Stimulated activated CD8-positive, alpha-beta memory T cell treated with anti-CD3 and anti-CD28 coated beads, Interleukin-12 subunit alpha, Interleukin-12 subunit beta, amount 100 ng/mL, for 24 hours (primary cell): ENCODE measurements at regions not wholly inside any gene's neighbourhood (a gene's known extent, or its start where the extent isn't known, plus 50 kb on each side); places are given as distances from the start of the nearest gene placed in this dataset.

Experiments
- DNase-seq: peaks from one replicate; pipeline ENCODE4 v3.0.0-alpha.2; 2020; ENCODE audit errors: extremely low read depth

DNA sequence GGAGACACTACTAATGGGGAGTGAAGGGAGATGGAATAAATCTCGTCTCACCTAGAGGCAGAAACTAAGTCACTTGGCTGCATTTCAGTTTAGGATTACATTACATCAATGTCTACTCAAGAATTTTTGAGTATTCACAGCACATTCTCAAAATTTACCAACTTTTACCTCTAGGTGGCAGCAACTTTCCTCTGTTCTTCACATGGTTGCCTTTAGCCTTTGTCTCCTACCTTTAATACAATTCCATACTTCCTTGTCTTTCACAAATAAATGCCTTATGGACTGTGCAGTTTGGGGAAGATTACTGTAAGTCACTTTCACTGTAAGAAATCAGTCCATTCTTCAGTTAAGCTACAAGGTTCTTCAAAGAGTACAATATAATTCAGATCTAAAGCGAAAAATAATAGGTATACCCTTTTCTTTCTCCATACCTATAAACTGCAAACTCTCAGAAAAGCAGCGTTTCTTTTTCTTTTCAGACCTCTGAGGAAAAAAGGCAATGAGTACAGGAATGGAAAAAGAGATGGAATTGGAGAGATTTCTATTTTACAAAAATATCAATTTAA is 379.4 kb downstream of the KLF12 start:
- DNase-seq, result no peak

DNA sequence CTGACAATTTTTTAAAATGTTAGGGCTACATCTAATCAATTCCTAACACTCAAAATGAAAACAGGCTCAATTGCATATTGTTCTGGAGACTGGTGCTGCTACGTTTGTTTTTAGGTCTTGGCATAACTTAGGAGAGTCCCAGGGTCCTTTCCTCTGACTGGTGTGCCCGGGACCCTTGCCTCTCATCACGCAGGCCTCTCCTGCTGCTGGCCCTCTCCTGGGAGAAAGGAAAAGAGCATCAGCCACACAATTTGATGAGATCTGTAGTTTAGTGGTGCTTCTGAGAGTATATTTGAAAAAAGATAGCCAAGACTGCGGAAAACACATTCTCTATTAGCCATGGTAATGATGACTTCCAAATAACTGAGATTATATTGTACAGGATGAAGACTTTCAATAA is 380.0 kb downstream of the KLF12 start:
- DNase-seq, result no peak

DNA sequence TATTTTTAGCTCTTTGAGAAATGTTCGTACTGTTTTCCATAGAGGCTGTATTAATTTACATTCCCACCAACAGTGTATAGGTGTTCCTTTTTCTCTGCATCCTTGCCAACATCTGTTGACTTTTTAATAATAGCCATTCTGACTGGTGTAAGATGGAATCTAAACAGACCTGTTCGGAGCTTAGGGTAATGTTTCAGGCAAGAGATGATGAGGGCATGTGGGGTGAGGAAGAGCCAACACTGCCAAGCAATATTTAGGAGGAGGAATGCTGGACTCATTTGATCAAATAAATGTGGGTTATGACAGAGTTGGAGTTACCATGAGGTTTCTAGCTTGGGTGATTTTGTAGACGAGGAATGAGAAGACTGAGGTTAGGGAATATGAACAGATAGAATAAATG is 382.9 kb downstream of the KLF12 start:
- no peak for DNase-seq

DNA sequence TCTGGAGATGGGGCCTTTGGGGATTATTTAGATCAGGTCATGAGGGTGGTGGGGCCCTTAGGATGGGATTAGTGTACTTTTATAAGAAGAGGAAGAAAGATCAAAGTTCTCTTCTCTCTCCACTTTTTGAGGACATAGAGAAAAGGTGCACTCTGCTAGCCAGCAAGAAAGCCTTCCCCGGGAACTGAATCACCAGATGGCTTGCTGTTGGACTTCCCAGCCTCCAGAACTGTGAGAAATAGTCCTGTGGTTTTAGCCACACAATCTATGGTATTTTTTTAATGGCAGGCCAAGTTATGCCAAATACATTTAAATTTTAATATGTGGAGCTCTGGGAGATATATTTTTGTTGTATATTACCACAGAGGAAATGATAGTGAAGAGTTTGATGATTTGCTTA is 385.8 kb downstream of the KLF12 start:
- DNase-seq, result no peak

DNA sequence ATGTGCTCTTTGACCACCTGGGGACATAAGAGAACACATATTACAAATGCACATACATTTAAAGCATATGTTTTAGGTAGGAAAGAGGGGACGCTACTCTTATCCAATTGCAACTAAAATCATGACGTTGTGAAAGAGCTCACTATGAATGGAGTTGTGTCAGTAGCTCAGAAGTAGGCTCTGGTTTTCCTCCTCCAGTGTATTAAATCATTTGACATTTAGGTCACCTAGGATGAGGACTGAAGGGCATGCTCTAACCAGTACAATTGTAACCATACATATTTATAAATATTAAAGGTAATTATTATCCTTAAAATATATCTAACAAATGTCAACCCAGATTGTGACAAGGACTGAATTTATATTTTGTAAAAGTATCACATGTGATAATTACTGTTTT is 389.0 kb downstream of the KLF12 start:
- no peak for DNase-seq

DNA sequence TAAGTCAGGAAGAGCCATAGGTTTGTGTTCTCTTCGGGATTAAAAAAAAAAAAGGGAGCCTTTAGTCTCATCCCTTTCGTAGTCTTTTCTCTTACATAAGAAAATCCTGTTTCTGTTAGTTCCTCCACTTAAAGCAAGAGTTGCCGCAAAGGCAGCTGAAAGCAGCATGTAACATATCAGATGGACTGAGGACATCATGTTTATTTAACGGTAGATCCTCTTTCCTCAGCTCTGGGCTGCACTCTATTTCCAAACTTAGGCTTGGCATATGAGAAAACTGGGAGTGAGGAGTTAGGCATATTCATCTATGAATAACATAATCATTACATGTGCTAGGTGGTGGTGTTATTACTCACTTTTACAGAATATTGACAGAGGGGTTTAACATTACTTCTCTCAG is 391.2 kb downstream of the KLF12 start:
- no peak for DNase-seq

DNA sequence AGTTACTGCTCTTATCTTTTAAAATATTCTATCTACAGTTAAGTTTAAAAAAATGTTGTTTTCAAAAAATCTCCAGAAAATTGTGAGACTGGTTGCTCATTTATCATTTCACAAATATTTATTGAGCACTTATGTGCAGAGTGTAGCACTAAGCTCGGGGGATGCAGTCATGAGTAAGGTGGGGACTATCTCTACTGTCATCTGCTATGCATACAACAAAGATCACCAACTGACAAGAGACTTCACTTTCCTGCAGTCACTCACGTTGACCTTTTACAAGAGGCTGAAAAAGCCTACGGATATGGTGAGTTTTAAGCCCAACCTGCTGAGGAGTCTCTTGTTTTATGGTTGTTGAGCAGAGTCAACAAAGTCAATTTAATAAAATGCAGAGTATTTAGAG is 392.5 kb downstream of the KLF12 start:
- no peak for DNase-seq

DNA sequence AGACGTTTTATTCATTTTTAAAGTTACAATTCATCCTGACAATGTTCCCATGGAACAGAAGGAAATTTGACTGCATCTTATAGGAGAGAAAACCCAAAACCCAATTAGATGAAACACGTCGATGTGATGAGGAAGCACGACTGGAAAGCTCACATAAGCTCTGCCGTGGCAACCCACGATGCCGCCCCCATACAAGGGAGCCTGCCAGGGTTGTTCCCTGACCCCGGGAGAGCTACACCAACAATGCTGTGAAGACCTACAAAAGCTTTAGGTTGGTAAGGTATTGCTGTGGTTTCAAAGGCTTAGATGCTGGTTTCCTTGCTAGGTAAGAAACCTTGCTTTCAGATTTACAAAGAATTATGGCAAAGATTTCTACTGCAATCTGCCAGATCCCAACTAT is 393.1 kb downstream of the KLF12 start:
- DNase-seq, result no peak

DNA sequence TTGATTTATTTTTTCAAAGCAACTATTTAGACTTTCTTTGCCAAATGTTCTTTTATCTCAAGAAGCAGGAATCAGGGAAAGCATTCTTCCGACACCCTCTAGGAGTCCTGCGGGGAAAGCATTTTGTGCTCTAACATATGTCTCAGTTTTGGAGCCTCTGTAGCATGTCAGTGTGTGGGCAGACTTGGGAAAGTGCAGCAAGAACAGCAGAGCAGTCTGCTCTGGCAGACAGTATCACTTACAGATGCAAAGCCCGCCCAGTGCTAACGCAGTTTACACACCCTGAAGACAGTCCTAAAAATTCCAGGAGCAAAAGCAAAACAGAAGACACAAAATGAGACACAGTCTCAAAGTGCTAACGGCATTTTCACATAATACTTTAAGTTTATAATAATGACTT is 393.5 kb downstream of the KLF12 start:
- no peak for DNase-seq

DNA sequence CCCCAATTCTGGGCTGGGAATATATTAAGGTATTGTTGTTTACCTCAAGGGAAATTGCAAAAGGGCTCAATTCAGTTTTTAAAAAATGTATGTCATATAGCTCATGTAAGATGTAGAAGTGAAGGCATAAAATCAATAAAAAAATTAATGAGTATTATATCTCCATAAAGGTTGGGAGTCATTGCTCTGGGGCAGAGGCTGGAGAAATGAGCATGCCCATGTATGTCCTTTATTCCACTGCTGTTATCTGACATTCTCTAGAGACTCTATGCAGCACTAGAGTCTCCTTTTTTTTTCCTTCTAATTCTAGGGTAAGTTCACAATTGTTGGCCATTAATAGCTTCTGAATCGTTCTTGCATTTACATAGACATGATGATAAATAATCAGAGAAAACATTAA is 394.8 kb downstream of the KLF12 start:
- no peak for DNase-seq

DNA sequence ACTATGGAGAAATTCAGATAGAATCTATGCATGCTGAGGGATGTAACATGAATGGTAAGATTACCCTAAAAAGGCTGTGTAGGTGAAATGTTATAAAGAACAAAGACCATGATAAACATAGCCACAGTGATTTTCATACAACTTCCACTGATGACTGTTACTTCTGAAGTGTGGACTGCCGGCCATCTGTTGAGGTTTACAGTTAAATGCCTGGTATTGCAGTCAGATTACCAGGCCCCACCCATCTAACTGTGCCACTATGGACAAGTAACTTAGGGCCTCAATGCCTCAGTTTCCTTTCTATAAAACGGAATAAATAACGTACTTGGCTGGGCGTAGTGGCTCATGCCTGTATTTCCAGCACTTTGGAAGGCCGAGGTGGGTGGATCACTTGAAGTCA is 395.6 kb downstream of the KLF12 start:
- no peak for DNase-seq

DNA sequence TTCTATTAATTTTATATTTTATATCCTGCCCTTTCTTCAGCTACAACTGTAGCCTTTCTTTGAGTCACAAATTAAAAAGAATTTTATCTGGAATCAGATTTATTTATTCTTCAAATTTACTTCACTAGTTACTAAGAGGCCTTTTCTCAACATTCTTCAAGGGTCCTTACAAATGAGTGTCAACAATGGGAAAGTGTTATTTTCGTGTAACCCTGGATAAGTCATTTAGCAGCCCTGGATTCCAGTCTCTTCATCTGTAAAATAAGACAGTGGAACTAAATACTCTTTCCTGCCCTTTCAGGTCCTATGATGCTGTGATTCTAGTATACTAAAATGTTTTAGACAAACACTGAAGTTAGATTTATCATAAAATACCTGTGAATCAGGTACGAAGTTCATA is 397.0 kb downstream of the KLF12 start:
- no peak for DNase-seq

DNA sequence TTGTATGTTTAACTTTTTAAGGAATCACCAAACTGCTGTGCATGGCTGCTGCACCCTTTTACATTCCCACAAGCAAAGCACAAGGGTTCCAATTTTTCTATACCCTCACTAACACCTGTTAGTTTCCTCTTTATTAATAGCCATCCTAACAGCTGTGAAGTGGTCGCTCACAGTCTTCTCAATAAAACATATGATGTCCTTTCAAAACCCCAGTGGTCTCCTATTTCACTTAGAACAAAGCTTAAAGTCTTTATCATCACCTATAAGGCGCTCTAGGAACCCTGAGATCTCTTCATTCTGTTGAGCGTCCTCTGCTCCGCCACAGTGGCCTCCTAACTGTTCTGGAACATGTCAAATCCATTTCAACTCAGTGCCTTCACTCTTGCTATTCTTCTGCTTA is 400.5 kb downstream of the KLF12 start:
- no peak for DNase-seq

DNA sequence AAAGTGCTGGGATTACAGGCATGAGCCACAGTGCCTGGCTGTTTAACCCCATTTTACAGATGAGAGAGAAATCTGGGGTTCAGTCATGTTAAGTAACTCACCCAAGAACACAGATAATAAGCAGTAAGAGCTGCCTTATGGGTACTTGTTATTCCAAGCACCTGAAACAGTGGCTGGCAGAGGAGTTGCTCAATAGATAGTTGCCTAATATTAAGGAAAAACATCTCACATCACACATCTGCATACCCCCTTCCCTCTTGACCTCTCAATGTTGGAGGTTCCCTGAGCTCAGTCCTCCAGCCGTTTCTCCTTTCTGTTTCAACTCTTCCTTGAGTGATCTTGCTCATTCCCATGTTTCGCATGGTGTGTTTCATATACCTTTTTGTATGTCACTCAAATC is 401.9 kb downstream of the KLF12 start:
- no peak for DNase-seq

DNA sequence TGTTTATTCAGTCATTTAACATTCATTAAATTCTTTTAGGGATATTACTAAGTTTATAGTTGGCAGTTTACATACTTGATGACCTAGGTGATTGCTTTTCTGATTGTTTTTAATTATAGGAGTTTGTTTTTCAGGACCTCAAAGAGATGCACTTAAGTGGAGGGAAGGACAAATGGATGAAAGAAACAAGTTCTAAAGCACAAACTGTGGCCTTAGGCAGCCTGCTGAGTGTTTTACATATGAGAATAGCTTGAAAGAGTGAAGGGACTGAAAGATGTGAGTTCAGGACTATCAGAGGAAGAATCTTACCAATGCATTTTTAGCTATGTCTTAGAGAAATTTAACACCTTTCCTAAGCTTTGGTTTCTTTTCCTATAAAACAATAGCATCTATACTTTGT is 402.6 kb downstream of the KLF12 start:
- DNase-seq, result no peak

DNA sequence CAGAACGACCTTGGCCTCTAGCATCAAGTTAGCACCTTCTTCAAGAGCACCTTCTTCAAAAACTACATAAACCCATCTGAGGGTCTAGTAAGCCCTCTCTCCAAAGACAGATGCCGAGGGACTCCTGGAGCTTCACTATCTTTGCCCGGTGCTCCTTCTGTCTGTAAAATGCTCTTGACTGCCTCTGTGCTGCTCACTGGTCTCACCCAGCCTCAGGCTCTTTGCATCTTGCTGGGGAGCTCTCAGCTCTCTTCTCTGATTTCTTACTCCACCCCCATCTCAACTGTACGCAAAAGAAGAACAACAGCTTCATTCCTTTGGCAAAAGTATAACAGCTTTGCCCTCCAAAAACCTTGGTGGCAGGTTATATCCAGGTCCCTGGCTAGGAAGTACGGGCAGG is 404.2 kb downstream of the KLF12 start:
- no peak for DNase-seq

DNA sequence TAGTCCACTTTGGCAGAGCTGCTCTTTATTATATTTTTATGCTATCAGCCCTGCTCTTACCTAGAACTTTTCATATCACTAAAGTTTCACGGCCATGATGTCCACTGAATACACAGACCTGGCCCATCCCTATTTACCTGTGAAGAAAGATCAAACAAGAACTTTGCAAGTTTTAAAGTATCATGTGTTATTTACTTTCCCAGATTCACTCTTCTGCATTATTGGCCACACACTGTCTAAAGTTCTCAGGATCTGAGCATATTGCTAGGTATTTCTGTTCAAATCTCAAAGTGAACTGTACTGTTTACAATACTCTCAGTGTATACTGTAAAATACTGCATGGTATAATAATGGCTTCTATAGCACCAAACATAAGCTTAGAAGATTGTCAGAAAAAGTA is 405.2 kb downstream of the KLF12 start:
- no peak for DNase-seq

DNA sequence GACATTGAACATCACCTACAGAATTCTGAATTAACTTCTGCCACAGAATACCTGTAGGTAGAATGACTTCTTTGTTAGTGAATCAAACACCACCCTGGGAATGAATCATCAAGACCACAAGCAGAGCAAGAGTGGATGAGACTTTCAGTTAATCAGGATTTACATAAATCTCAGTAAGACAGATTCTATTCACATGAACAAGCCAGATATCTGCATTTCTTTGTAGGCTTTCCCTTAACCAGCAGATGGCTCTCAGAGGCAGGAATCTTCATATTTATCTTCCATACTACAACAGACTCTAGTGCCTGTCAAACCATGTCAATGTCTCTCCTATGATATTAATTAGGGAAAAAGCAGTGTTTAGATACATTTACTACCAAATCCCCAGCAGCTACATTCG is 412.1 kb downstream of the KLF12 start:
- DNase-seq, result no peak

DNA sequence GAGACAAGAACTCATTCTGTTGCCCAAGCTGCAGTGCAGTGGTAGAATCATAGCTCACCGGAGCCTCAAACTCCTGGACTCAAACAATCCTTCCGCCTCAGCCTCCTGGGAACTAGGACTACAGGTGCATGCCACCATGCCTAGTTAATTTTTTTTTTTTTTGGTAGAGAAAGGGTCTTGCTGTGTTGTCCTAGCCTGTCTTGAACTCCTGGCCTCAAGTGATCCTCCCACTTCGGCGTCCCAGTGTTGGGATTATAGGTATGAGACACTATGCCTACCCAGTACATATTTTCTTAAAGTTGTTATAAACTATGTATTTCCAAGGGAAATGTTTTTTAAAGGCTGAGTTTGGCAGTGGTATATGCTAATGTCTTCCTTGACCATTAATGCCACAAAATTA is 412.6 kb downstream of the KLF12 start:
- no peak for DNase-seq

DNA sequence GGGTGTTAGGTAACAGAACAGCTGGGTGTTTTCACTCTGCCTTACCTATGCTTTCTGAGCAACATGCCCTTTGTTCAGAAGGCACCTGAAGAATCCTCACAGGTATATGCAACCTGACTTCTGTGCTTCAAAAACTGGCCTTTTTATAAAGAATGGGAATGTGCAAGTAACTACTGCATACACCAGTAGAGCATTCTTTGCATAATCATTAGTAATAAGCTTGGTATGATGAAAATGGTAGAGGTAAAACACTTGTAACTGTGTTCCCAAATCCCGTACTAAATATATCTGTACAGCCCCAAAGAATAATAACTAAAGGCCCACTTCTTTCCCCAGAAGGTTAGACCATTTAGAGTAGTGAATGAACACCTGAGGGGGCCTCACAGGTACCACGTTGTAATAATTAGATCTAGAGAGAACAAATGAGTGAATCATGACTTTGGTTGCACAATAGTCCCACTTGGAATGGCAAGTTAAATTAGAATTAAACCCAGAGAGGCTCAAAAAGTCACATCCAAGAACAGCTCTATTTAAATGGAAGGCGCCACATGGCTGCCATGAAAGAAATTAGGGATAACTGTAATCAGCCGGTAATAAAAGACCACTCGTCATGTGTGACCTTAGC is 413.9 kb downstream of the KLF12 start:
- no peak for DNase-seq

DNA sequence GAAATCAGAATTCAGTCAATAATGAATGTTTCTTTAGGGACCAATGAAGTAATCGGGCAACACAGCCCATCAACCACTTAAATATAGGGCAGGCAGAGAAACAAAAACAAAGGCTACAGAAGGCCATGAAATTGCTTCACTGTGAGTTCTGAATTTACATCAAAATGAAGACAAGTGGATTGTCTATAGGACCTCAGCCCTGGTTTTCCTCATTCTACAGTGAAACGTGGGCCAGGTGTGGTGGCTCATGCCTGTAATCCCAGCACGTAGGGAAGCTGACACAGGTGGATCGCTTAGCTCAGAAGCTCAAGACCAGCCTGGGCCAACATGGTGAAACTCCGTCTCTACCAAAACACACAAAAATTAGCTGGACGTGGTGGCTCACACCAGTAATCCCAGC is 416.0 kb downstream of the KLF12 start:
- DNase-seq, result no peak

DNA sequence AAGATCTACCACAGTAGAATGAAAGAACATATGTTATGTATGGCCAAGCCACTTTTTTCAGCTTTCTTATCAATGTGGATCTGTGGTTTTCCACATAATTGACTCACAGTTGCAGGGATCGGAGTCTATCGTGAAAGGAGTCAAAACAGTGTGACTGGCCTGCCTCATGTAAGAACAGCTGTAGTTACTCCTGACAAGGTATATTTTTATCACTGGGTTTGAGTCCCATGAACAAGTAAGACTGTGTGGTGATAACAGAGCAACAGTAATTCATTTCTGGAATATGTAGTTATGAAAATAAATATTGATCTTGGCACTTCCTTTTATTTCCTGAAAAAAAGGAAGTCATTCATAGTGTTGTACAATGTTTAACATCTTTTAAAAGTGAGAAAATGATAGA is 416.6 kb downstream of the KLF12 start:
- DNase-seq, result no peak

DNA sequence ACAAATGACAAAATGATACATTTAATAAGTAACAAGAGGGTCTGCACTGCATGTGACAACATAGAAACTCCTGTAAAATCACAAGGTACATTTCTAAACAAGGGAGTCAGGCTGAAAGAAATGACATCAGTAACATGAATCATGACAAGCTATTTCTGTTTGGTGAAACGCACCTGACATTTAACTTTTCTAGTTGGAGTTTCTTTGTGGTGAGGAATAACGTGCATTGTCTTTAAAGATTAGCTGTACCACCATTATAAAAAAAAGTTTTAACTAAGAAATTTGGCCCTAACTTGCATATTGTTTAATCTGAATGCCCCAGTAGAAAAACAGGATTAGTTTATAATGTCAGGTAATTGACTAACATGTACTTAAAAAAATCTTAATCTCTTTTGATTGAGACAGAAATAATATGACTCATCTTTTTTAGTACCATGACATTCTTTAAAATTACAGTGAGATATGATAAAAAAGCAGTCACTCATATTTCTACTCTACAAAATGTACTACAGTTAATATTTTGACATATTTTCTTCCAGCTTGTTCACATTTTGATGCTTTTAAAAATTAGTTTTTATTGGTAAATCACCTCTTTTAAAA is 418.2 kb downstream of the KLF12 start:
- no peak for DNase-seq
